IMR-90 (cell line): ENCODE measurements at regions not wholly inside any gene's neighbourhood (a gene's known extent, or its start where the extent isn't known, plus 50 kb on each side); places are given as distances from the start of the nearest gene placed in this dataset.

Source experiments
- ATAC-seq: fragments of 200-7000 bp; cut with Tn5 transposase; 2 replicates; pipeline ENCODE4 v1.9.1; 2020; ENCODE audit warnings: low read depth, mild to moderate bottlenecking, moderate library complexity
- BruUV-seq: library from RNA; stranded (reverse); fragments of 400-500 nt; replicated peaks from 2 replicates; lab custom pipeline; 2021; lab: Mats Ljungman, UMichigan
- CTCF ChIA-PET: fragments of 300-600 bp; formaldehyde crosslinking; extraction: SDS; loops from one replicate; lab custom pipeline; 2021; ENCODE audit warnings: antibody characterized with exemption; lab: Yijun Ruan, JAX
- POLR2A ChIA-PET: fragments of 300-600 bp; sonication (Branson Sonifier 250); formaldehyde crosslinking; loops from one replicate; lab custom pipeline; 2022; ENCODE audit warnings: antibody characterized with exemption; ENCODE audit not compliant: unreplicated experiment; lab: Charles Lee
- DNase-seq: peaks from one replicate; pipeline ENCODE4 v3.0.0; 2013
- H2AFZ ChIP-seq: replicated peaks from 2 replicates; pipeline ENCODE3; 2013; ENCODE audit warnings: low read length, mild to moderate bottlenecking; ENCODE audit not compliant: poor library complexity
- H2AK5ac ChIP-seq: 2 replicates; pipeline ENCODE4 v1.6.1; 2013; ENCODE audit warnings: low read depth, low read length, inconsistent platforms
- H2AK9ac ChIP-seq: replicated peaks from 2 replicates; pipeline ENCODE3; 2013; ENCODE audit warnings: mild to moderate bottlenecking, low read depth, low read length, moderate library complexity; ENCODE audit not compliant: poor library complexity
- H2BK120ac ChIP-seq: 2 replicates; pipeline ENCODE4 v1.6.1; 2013; ENCODE audit warnings: low read depth, low read length, inconsistent platforms
- H2BK15ac ChIP-seq: 3 replicates; pipeline ENCODE4 v1.6.1; 2013; ENCODE audit warnings: low read depth, low read length, inconsistent platforms
- H2BK20ac ChIP-seq: 2 replicates; pipeline ENCODE4 v1.6.1; 2013; ENCODE audit warnings: low read depth, mild to moderate bottlenecking, inconsistent platforms, low read length, moderate library complexity
- H2BK5ac ChIP-seq: 2 replicates; pipeline ENCODE4 v1.6.1; 2013; ENCODE audit warnings: mild to moderate bottlenecking, low read depth, low read length, inconsistent platforms; ENCODE audit not compliant: poor library complexity, severe bottlenecking
- H3K14ac ChIP-seq: replicated peaks from 2 replicates; pipeline ENCODE4 v1.6.1; 2013; ENCODE audit warnings: low read depth, low read length, inconsistent platforms
- H3K18ac ChIP-seq: 2 replicates; pipeline ENCODE4 v1.6.1; 2013; ENCODE audit warnings: low read depth, low read length, control low read depth
- H3K23ac ChIP-seq: 2 replicates; pipeline ENCODE4 v1.6.1; 2013; ENCODE audit warnings: low read depth, low read length, inconsistent platforms
- H3K27ac ChIP-seq: 2 replicates; pipeline ENCODE4 v1.5.1; 2013; ENCODE audit warnings: mild to moderate bottlenecking, control low read depth, low read length; ENCODE audit not compliant: insufficient read depth
- H3K27me3 ChIP-seq: 2 replicates; pipeline ENCODE4 v1.6.1; 2013; ENCODE audit warnings: low read length; ENCODE audit not compliant: control insufficient read depth, insufficient read depth
- H3K36me3 ChIP-seq: 2 replicates; pipeline ENCODE4 v1.6.1; 2013; ENCODE audit warnings: low read length, mixed read lengths; ENCODE audit not compliant: control insufficient read depth, insufficient read depth
- H3K4ac ChIP-seq: 2 replicates; pipeline ENCODE4 v1.6.1; 2013; ENCODE audit warnings: low read depth, low read length, inconsistent platforms
- H3K4me1 ChIP-seq: 2 replicates; pipeline ENCODE4 v1.6.1; 2013; ENCODE audit warnings: low read length, mixed read lengths; ENCODE audit not compliant: control insufficient read depth, insufficient read depth
- H3K4me2 ChIP-seq: 2 replicates; pipeline ENCODE4 v1.6.1; 2013; ENCODE audit warnings: low read depth, mild to moderate bottlenecking, control low read depth, low read length, moderate library complexity
- H3K4me3 ChIP-seq: 2 replicates; pipeline ENCODE4 v1.5.1; 2013; ENCODE audit warnings: low read depth, mild to moderate bottlenecking, control low read depth, low read length, moderate library complexity; ENCODE audit not compliant: insufficient read depth
- H3K56ac ChIP-seq: 2 replicates; pipeline ENCODE4 v1.6.1; 2013; ENCODE audit warnings: low read length, inconsistent platforms; ENCODE audit not compliant: insufficient read depth; ENCODE audit errors: extremely low read depth
- H3K79me1 ChIP-seq, 2 experiments: 2 replicates each; pipeline ENCODE4 v1.6.1; 2013; ENCODE audit warnings: low read length in 2 of 2, inconsistent platforms in 1 of 2, low read depth in 1 of 2
- H3K9ac ChIP-seq: 2 replicates; pipeline ENCODE4 v1.6.1; 2013; ENCODE audit warnings: low read depth, low read length, control low read depth
- H3K9me1 ChIP-seq: 2 replicates; pipeline ENCODE4 v1.6.1; 2013; ENCODE audit warnings: low read length, inconsistent platforms; ENCODE audit not compliant: insufficient read depth
- H3K9me3 ChIP-seq: 2 replicates; pipeline ENCODE4 v1.6.1; 2013; ENCODE audit warnings: low read length; ENCODE audit not compliant: control insufficient read depth, insufficient read depth
- H4K20me1 ChIP-seq: 2 replicates; pipeline ENCODE4 v1.6.1; 2013; ENCODE audit warnings: low read length, inconsistent platforms; ENCODE audit not compliant: insufficient read depth
- H4K5ac ChIP-seq: 2 replicates; pipeline ENCODE4 v1.6.1; 2013; ENCODE audit warnings: mild to moderate bottlenecking, low read depth, low read length, control low read depth
- H4K8ac ChIP-seq, 2 experiments: 2 replicates each; pipeline ENCODE4 v1.6.1; 2013; ENCODE audit warnings: low read depth in 2 of 2, low read length in 2 of 2, control low read depth in 1 of 2, inconsistent platforms in 1 of 2
- H4K91ac ChIP-seq: 2 replicates; pipeline ENCODE4 v1.6.1; 2013; ENCODE audit warnings: low read depth, low read length, inconsistent platforms; ENCODE audit not compliant: insufficient read depth
- BHLHE40 ChIP-seq: fragments of 150-350 bp; IDR thresholded peaks from 2 replicates; pipeline ENCODE4 v1.6.1; 2016; ENCODE audit warnings: mild to moderate bottlenecking, low read depth, low read length
- CEBPB ChIP-seq: IDR thresholded peaks from 2 replicates; pipeline ENCODE4 v1.6.1; 2012; ENCODE audit warnings: low read depth, low read length, improper control_type of control experiment
- CHD1 ChIP-seq: IDR thresholded peaks from 2 replicates; pipeline ENCODE4 v1.6.1; 2012; ENCODE audit warnings: low read depth, low read length, improper control_type of control experiment
- FOS ChIP-seq: fragments of 150-350 bp; IDR thresholded peaks from 2 replicates; pipeline ENCODE4 v1.6.1; 2016; ENCODE audit warnings: low read depth, low read length
- MAFK ChIP-seq: IDR thresholded peaks from 2 replicates; pipeline ENCODE4 v1.6.1; 2012; ENCODE audit warnings: low read depth, low read length, improper control_type of control experiment
- MAZ ChIP-seq: IDR thresholded peaks from 2 replicates; pipeline ENCODE4 v1.6.1; 2012; ENCODE audit warnings: low read depth, mild to moderate bottlenecking, low read length, improper control_type of control experiment, moderate library complexity, borderline replicate concordance
- MXI1 ChIP-seq: IDR thresholded peaks from 2 replicates; pipeline ENCODE4 v1.6.1; 2012; ENCODE audit warnings: low read depth, mild to moderate bottlenecking, low read length, moderate library complexity, borderline replicate concordance
- NFE2L2 ChIP-seq: fragments of 150-350 bp; IDR thresholded peaks from 2 replicates; pipeline ENCODE4 v1.6.1; 2016; ENCODE audit warnings: low read depth, mild to moderate bottlenecking, low read length
- POLR2A ChIP-seq: IDR thresholded peaks from 2 replicates; pipeline ENCODE4 v1.6.1; 2012; ENCODE audit warnings: mild to moderate bottlenecking, low read depth, low read length
- RAD21 ChIP-seq: IDR thresholded peaks from 2 replicates; pipeline ENCODE4 v1.6.1; 2012; ENCODE audit warnings: low read length, improper control_type of control experiment
- RCOR1 ChIP-seq: IDR thresholded peaks from 2 replicates; pipeline ENCODE4 v1.6.1; 2012; ENCODE audit warnings: mild to moderate bottlenecking, low read length, improper control_type of control experiment; ENCODE audit not compliant: insufficient replicate concordance
- RFX5 ChIP-seq: IDR thresholded peaks from 2 replicates; pipeline ENCODE4 v1.8.0; 2012; ENCODE audit warnings: low read depth, mild to moderate bottlenecking, low read length, moderate library complexity
- SMC3 ChIP-seq: fragments of 150-350 bp; IDR thresholded peaks from 2 replicates; pipeline ENCODE4 v1.6.1; 2016; ENCODE audit warnings: low read depth, mild to moderate bottlenecking, antibody characterized with exemption, low read length, moderate library complexity
- USF2 ChIP-seq: fragments of 150-350 bp; IDR thresholded peaks from 2 replicates; pipeline ENCODE4 v1.6.1; 2017; ENCODE audit warnings: mild to moderate bottlenecking, antibody characterized with exemption, low read length, low read depth
- WGBS, 2 experiments: methylation state at CpG; one replicate each; pipeline versions ENCODE4 v1.1.5 to v1.1.7; 2013; ENCODE audit warnings: missing lambda C conversion rate in 2 of 2; ENCODE audit not compliant: insufficient read length in 1 of 2; ENCODE audit errors: extremely low coverage in 2 of 2; 5-methylcytosine and 5-hydroxymethylcytosine counted together
- dilution Hi-C: fragments of 300-500 bp; cut with HindIII; formaldehyde crosslinking; loops from one replicate; pipeline ENCODE4 v1.14.3; 2018; ENCODE audit warnings: low sequenced_read_pairs; ENCODE audit not compliant: unreplicated experiment
- in situ Hi-C: fragments of 300-500 bp; cut with MboI; formaldehyde crosslinking; loops from 3 replicates; pipeline ENCODE4 v1.14.3; 2019; ENCODE audit warnings: low sequenced_read_pairs, inconsistent platforms, mixed read lengths
- intact Hi-C: fragments of 100-400 bp; cut with micrococcal nuclease; formaldehyde crosslinking; loops from 2 replicates; pipeline ENCODE4 v1.10.0; 2022
- TF ChIP-seq, protein P1 (sequence below): conservative IDR thresholded peaks from 2 replicates; pipeline ENCODE4 v1.5.1; 2012; ENCODE audit warnings: mild to moderate bottlenecking, low read depth, low read length, improper control_type of control experiment
- TF ChIP-seq, protein P2 (sequence below): fragments of 150-350 bp; IDR thresholded peaks from 2 replicates; pipeline ENCODE4 v1.6.1; 2016; ENCODE audit warnings: low read depth, mild to moderate bottlenecking, low read length, moderate library complexity, borderline replicate concordance

DNA sequence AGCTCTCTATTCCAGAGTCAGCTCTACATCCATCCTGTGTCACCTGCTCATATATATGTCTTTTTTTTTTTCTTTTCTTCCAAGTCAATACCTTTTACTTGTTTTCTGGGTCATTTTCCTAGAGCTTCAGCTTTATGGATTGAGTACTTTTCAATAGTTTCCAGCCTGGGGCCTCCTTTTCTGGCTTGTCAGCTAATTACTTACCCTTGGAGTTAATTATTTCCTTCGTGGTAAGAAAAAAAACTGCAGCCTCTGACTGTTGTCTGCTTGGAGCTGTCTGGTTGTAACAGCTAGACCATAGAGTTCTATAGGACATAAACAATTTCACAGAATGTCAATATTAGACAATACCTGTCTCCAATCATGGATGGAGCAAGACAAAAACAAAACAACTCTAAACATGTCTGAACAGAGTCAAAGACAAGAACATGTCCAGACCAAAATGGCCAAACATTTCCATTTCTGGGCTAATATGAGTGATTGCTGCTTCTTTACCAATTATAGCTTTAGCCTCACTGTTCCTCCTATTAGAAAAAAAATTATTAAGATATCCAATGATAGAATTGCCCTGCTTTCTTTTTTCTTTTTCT is 643.1 kb downstream of the SLC4A3 start:
- intact Hi-C loops = loop anchor here (10.0 kb wide), 1 partner anchor 1304 kb away; the partner anchor contains the start of gene EPHA4
- WGBS, 2 experiments = no CpG with 5 or more reads among the region's 1 CpG
- in situ Hi-C loops = no loop called here

More for the DNA sequence above, 643.1 kb downstream of the SLC4A3 start:
- DNase-seq (no peak), ATAC-seq (no peak)
- TF ChIP-seq NFE2L2 (no peak), RAD21 (no peak), RFX5 (no peak), SMC3 (no peak), MXI1 (no peak), USF2 (no peak), RCOR1 (no peak), POLR2A (no peak), FOS (no peak), MAFK (no peak), MAZ (no peak), CHD1 (no peak), CEBPB (no peak), BHLHE40 (no peak)
- TF ChIP-seq, protein P1, sequence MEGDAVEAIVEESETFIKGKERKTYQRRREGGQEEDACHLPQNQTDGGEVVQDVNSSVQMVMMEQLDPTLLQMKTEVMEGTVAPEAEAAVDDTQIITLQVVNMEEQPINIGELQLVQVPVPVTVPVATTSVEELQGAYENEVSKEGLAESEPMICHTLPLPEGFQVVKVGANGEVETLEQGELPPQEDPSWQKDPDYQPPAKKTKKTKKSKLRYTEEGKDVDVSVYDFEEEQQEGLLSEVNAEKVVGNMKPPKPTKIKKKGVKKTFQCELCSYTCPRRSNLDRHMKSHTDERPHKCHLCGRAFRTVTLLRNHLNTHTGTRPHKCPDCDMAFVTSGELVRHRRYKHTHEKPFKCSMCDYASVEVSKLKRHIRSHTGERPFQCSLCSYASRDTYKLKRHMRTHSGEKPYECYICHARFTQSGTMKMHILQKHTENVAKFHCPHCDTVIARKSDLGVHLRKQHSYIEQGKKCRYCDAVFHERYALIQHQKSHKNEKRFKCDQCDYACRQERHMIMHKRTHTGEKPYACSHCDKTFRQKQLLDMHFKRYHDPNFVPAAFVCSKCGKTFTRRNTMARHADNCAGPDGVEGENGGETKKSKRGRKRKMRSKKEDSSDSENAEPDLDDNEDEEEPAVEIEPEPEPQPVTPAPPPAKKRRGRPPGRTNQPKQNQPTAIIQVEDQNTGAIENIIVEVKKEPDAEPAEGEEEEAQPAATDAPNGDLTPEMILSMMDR = no peak
- TF ChIP-seq, protein P2, sequence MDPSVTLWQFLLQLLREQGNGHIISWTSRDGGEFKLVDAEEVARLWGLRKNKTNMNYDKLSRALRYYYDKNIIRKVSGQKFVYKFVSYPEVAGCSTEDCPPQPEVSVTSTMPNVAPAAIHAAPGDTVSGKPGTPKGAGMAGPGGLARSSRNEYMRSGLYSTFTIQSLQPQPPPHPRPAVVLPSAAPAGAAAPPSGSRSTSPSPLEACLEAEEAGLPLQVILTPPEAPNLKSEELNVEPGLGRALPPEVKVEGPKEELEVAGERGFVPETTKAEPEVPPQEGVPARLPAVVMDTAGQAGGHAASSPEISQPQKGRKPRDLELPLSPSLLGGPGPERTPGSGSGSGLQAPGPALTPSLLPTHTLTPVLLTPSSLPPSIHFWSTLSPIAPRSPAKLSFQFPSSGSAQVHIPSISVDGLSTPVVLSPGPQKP = no peak
- H2AFZ ChIP-seq = no peak overlapping the region
- H2AK5ac ChIP-seq = no peak overlapping the region
- H3K4me1 ChIP-seq = peaks cover 2% of the 10 kb centered on the region; the same call in 1 of the 2 replicates
- H3K9me1 ChIP-seq = no peaks in the 10 kb centered on the region; the same call in 1 of the 2 replicates
- dilution Hi-C loops = no loop called here
- H4K20me1 ChIP-seq = no peaks in the 10 kb centered on the region
- no peak overlapping the region for H2BK5ac ChIP-seq
- H3K4me3 ChIP-seq = no peak overlapping the region
- no peak overlapping the region for H4K5ac ChIP-seq
- no peak overlapping the region for H3K23ac ChIP-seq
- no peak overlapping the region for H4K91ac ChIP-seq
- H3K27me3 ChIP-seq = no peaks in the 10 kb centered on the region
- H3K56ac ChIP-seq = no peak overlapping the region
- no peak overlapping the region for H4K8ac ChIP-seq
- H3K79me1 ChIP-seq = no peaks in the 10 kb centered on the region
- H3K36me3 ChIP-seq = no peaks in the 10 kb centered on the region
- H3K9me3 ChIP-seq = no peaks in the 10 kb centered on the region
- ChIA-PET CTCF (interaction anchor here (0.6 to 1.2 kb wide), 2 partner anchors 9 to 60 kb away, joined by 3 to 4 read pairs; no protein-coding TSS in a partner anchor), POLR2A (no interaction called here)
- no TSS peak for BruUV-seq
- H3K27ac ChIP-seq = no peak overlapping the region
- H3K18ac ChIP-seq = no peak overlapping the region
- H3K4ac ChIP-seq = no peak overlapping the region
- no peak overlapping the region for H3K14ac ChIP-seq
- H2AK9ac ChIP-seq = no peak overlapping the region
- H3K4me2 ChIP-seq = no peak overlapping the region
- H3K9ac ChIP-seq = no peak overlapping the region
- H2BK15ac ChIP-seq = no peak overlapping the region
- H2BK120ac ChIP-seq = no peak overlapping the region
- no peak overlapping the region for H2BK20ac ChIP-seq
